K562 (cell line): ENCODE measurements at regions not wholly inside any gene's neighbourhood (a gene's known extent, or its start where the extent isn't known, plus 50 kb on each side); places are given as distances from the start of the nearest gene placed in this dataset.

Experiments
- ATAC-seq: fragments of 200-7000 bp; cut with Tn5 transposase; 3 replicates; pipeline ENCODE4 v1.9.1; 2020; ENCODE audit warnings: moderate library complexity
- BruUV-seq: library from RNA; stranded (reverse); fragments of 400-500 nt; replicated peaks from 2 replicates; lab custom pipeline; 2021; lab: Mats Ljungman, UMichigan
- CTCF ChIA-PET: fragments of 300-600 bp; formaldehyde crosslinking; extraction: SDS; loops from one replicate; lab custom pipeline; 2021; ENCODE audit warnings: low intra/inter-chr PET ratio; lab: Yijun Ruan, JAX
- POLR2A ChIA-PET: fragments of 300-600, 350-650 bp; sonication (Branson Sonifier 250); formaldehyde crosslinking; extraction: SDS; loops from one replicate; lab custom pipeline; 2021; ENCODE audit warnings: antibody characterized with exemption, inconsistent platforms; lab: Yijun Ruan, JAX
- DNase-seq, 4 experiments: peaks; one replicate each; pipeline versions ENCODE4 v3.0.0 to v3.0.0-alpha.2; 2011 to 2018; ENCODE audit warnings: low spot score in 3 of 4, mixed read lengths in 3 of 4; ENCODE audit errors: extremely low read depth in 1 of 4
- FAIRE-seq: peaks from 2 replicates; lab custom pipeline; 2011; peaks lifted over from hg19 to GRCh38; lab: Jason Lieb, UNC
- H2AFZ ChIP-seq: 2 replicates; pipeline ENCODE4 v1.6.0; 2011; ENCODE audit warnings: low read depth, low read length, control low read depth, inconsistent platforms
- H3K27ac ChIP-seq: fragments of 200-600 bp; 3 replicates; pipeline ENCODE4 v1.8.0; 2011; ENCODE audit warnings: low read depth, mild to moderate bottlenecking, control low read depth, inconsistent platforms, low read length, moderate library complexity, mixed read lengths; ENCODE audit errors: extremely low read depth
- H3K27me3 ChIP-seq, 2 experiments: fragments of 300-600 bp in 1 of 2; 2 replicates in 1 of 2; 3 replicates in 1 of 2; pipeline versions ENCODE4 v1.6.0 to v1.8.0; 2011; ENCODE audit warnings: inconsistent platforms in 2 of 2, low read length in 2 of 2, mild to moderate bottlenecking in 1 of 2, mixed read lengths in 1 of 2, moderate library complexity in 1 of 2; ENCODE audit not compliant: control insufficient read depth in 2 of 2, insufficient read depth in 2 of 2
- H3K36me3 ChIP-seq: fragments of 300-600 bp; 3 replicates; pipeline ENCODE4 v1.8.0; 2011; ENCODE audit warnings: mild to moderate bottlenecking, low read length, inconsistent platforms; ENCODE audit not compliant: control insufficient read depth, insufficient read depth
- H3K4me1 ChIP-seq, 2 experiments: fragments of 200-600 bp in 1 of 2; replicated peaks in 1 of 2; 2 replicates in 1 of 2; 3 replicates in 1 of 2; pipeline versions ENCODE4 v1.5.1 to v1.8.0; 2011; ENCODE audit warnings: inconsistent platforms in 2 of 2, low read length in 2 of 2, mild to moderate bottlenecking in 1 of 2, mixed read lengths in 1 of 2, moderate library complexity in 1 of 2; ENCODE audit not compliant: control insufficient read depth in 2 of 2, insufficient read depth in 2 of 2
- H3K4me2 ChIP-seq: 2 replicates; pipeline ENCODE4 v1.6.1; 2011; ENCODE audit warnings: low read length, control low read depth, inconsistent platforms, mixed read lengths; ENCODE audit not compliant: insufficient read depth
- H3K4me3 ChIP-seq: fragments of 200-600 bp; sonication (generic), shearing (Covaris generic); 2 replicates; pipeline ENCODE4 v1.5.1; 2016; ENCODE audit warnings: control low read depth, inconsistent platforms
- H3K79me2 ChIP-seq: fragments of 200-600 bp; 3 replicates; pipeline ENCODE4 v1.8.0; 2011; ENCODE audit warnings: low read length, inconsistent platforms; ENCODE audit not compliant: control insufficient read depth, insufficient read depth
- H3K9ac ChIP-seq, 2 experiments: 2 replicates each; pipeline versions ENCODE4 v1.6.0 to v1.6.1; 2011; ENCODE audit warnings: low read depth in 2 of 2, low read length in 2 of 2, control low read depth in 1 of 2, inconsistent platforms in 1 of 2, mild to moderate bottlenecking in 1 of 2, mixed read lengths in 1 of 2; ENCODE audit not compliant: insufficient read depth in 1 of 2
- H3K9me1 ChIP-seq: one replicate; pipeline ENCODE4 v1.6.0; 2011; ENCODE audit warnings: inconsistent platforms, mild to moderate bottlenecking, low read length, moderate library complexity; ENCODE audit not compliant: control insufficient read depth, insufficient read depth
- H3K9me3 ChIP-seq: replicated peaks from 2 replicates; pipeline ENCODE4 v1.5.1; 2011; ENCODE audit warnings: low read depth, low read length, inconsistent platforms; ENCODE audit not compliant: control insufficient read depth, insufficient read depth
- H4K20me1 ChIP-seq: replicated peaks from 2 replicates; pipeline ENCODE4 v1.6.1; 2011; ENCODE audit warnings: low read length, inconsistent platforms, mixed read lengths; ENCODE audit not compliant: control insufficient read depth, insufficient read depth
- CEBPG ChIP-seq, 3 experiments: fragments of 200-800 bp in 1 of 3; sonication (Bioruptor generic) in 1 of 3; sonication (generic) in 1 of 3; formaldehyde crosslinking in 1 of 3; IDR thresholded peaks in 2 of 3; conservative IDR thresholded peaks in 1 of 3; 2 replicates each; pipeline versions ENCODE4 v1.6.1 to v1.8.0; 2016 to 2022; ENCODE audit warnings: missing compliant biosample characterization in 2 of 3, missing genetic modification characterization in 2 of 3, mild to moderate bottlenecking in 1 of 3, missing genetic modification reagents in 1 of 3
- CXXC5 ChIP-seq: fragments of 250-450 bp; sonication (Bioruptor Pico); IDR thresholded peaks from 2 replicates; pipeline ENCODE4 v1.8.0; 2022; ENCODE audit warnings: inconsistent platforms, mild to moderate bottlenecking, moderate library complexity
- ETV6 ChIP-seq, 3 experiments: fragments of 150-350 bp in 1 of 3; sonication (generic) in 1 of 3; formaldehyde crosslinking in 1 of 3; IDR thresholded peaks; 2 replicates each; pipeline versions ENCODE4 v1.6.1 to v1.8.0; 2014 to 2022; ENCODE audit warnings: borderline replicate concordance in 2 of 3, low read depth in 2 of 3, antibody characterized with exemption in 1 of 3, low read length in 1 of 3, mild to moderate bottlenecking in 1 of 3, missing genetic modification reagents in 1 of 3
- GATAD2A ChIP-seq: fragments of 450-650 bp; IDR thresholded peaks from 2 replicates; pipeline ENCODE4 v1.6.1; 2017
- IRF2 ChIP-seq: sonication (generic); formaldehyde crosslinking; IDR thresholded peaks from 2 replicates; pipeline ENCODE4 v1.8.1; 2022; ENCODE audit warnings: mild to moderate bottlenecking, missing genetic modification reagents
- MBD2 ChIP-seq: sonication (generic); IDR thresholded peaks from 2 replicates; pipeline ENCODE4 v1.6.1; 2016; ENCODE audit warnings: low read depth, borderline replicate concordance
- NCOA1 ChIP-seq: fragments of 450-650 bp; IDR thresholded peaks from 2 replicates; pipeline ENCODE4 v1.6.1; 2016; ENCODE audit warnings: low read depth
- PCBP2 ChIP-seq: fragments of 200-400 bp; formaldehyde crosslinking; IDR thresholded peaks from 2 replicates; pipeline ENCODE4 v1.6.1; 2018; ENCODE audit warnings: low read length, low read depth, mild to moderate bottlenecking, moderate library complexity; ENCODE audit not compliant: poor library complexity, severe bottlenecking
- PRPF4 ChIP-seq: fragments of 200-400 bp; formaldehyde crosslinking; IDR thresholded peaks from one replicate; pipeline ENCODE4 v1.6.1; 2017; ENCODE audit warnings: low read length, low read depth, mild to moderate bottlenecking; ENCODE audit not compliant: insufficient read depth, poor library complexity, severe bottlenecking
- RBBP5 ChIP-seq: fragments of 200-600 bp; sonication (generic); IDR thresholded peaks from 2 replicates; pipeline ENCODE4 v1.6.1; 2012; ENCODE audit warnings: borderline replicate concordance, mild to moderate bottlenecking, low read length, control low read depth, inconsistent platforms; ENCODE audit not compliant: insufficient read depth, poor library complexity, severe bottlenecking
- RBM25 ChIP-seq: fragments of 200-400 bp; formaldehyde crosslinking; IDR thresholded peaks from 2 replicates; pipeline ENCODE4 v1.6.1; 2018; ENCODE audit warnings: low read length, low read depth, moderate library complexity; ENCODE audit not compliant: severe bottlenecking
- SAFB2 ChIP-seq: fragments of 200-400 bp; formaldehyde crosslinking; IDR thresholded peaks from 2 replicates; pipeline ENCODE4 v1.6.1; 2018; ENCODE audit warnings: borderline replicate concordance, low read length, low read depth, moderate library complexity; ENCODE audit not compliant: severe bottlenecking
- TEAD4 ChIP-seq, 2 experiments: sonication (generic) in 1 of 2; formaldehyde crosslinking in 1 of 2; IDR thresholded peaks; 2 replicates each; pipeline versions ENCODE4 v1.6.1 to v1.8.0; 2012 to 2022; ENCODE audit warnings: borderline replicate concordance in 1 of 2, inconsistent platforms in 1 of 2, low read length in 1 of 2, mild to moderate bottlenecking in 1 of 2, missing genetic modification reagents in 1 of 2
- ZNF354B ChIP-seq: fragments of 250-450 bp; sonication (Bioruptor Pico); IDR thresholded peaks from 2 replicates; pipeline ENCODE4 v1.4.0; 2020
- WGBS: fragments of 100-300 bp; shearing (Covaris generic); methylation state at CpG from one replicate; pipeline ENCODE4 v1.1.6; 2016; ENCODE audit warnings: low coverage, mixed read lengths; ENCODE audit not compliant: insufficient coverage; ENCODE audit errors: missing lambda C conversion rate; 5-methylcytosine and 5-hydroxymethylcytosine counted together
- in situ Hi-C: fragments of 300-500 bp; cut with MboI; formaldehyde crosslinking; loops from 4 replicates; pipeline ENCODE4 v1.15.0; 2018; ENCODE audit warnings: inconsistent platforms, mixed read lengths
- intact Hi-C: fragments of 100-400 bp; cut with micrococcal nuclease; formaldehyde crosslinking; loops from 2 replicates; pipeline ENCODE4 v1.14.2; 2022
- TF ChIP-seq, protein P1 (sequence below): fragments of 450-650 bp; formaldehyde crosslinking; conservative IDR thresholded peaks from 2 replicates; pipeline ENCODE4 v1.4.0; 2022; ENCODE audit warnings: mild to moderate bottlenecking, missing genetic modification characterization

DNA sequence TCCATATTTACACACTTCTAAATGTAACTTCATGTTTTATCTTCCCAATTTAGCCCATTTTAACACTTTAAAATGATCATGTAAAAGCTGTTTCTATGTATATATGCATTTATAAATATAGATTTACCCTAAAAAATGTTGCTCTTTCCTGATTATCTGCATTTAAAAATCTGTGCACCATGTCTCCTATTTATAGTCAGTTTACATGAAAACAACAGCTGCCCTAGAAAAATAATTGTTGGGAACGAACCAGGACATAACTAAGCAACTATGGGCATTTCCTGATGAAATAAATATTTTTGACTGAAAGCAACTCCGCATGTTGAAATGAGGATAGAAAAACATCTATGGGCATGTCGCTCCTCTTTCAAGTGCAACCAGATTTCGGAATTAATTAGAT is 1368.2 kb downstream of the FAM181B start:
- TF ChIP-seq ZNF354B (CRISPR knock-in tag) (no peak), CEBPG (CRISPR knock-in tag; IDR thresholded peaks at IDR 0.05) (no peak), CEBPG (tag; conservative IDR thresholded peaks at IDR 0.05 in 1 of 2, IDR thresholded peaks at IDR 0.05 in 1 of 2) (no peak), IRF2 (CRISPR knock-in tag) (no peak), TEAD4 (IDR thresholded peaks at IDR 0.05; ENCODE audit: low read length) (no peak), TEAD4 (CRISPR knock-in tag; IDR thresholded peaks at IDR 0.05; ENCODE audit: borderline replicate concordance) (no peak), RBBP5 (no peak)
- no peak overlapping the region for H3K9ac ChIP-seq
- ATAC-seq (no peak), DNase-seq (no peak), FAIRE-seq (no peak)
- in situ Hi-C loops (no loop called here), intact Hi-C loops (no loop called here)
- POLR2A ChIA-PET, result no interaction called here
- no peaks in the 10 kb centered on the region for H4K20me1 ChIP-seq
- H3K4me1 ChIP-seq, result no peaks in the 10 kb centered on the region
- BruUV-seq, result no TSS peak
- H3K9me3 ChIP-seq, result no peaks in the 10 kb centered on the region; the same call in 1 of the 2 replicates
- no peaks in the 10 kb centered on the region for H3K36me3 ChIP-seq
- no peak overlapping the region for H3K4me2 ChIP-seq
- H2AFZ ChIP-seq, result no peak overlapping the region
- H3K27ac ChIP-seq, result no peak overlapping the region
- H3K79me2 ChIP-seq, result no peaks in the 10 kb centered on the region
- no peaks in the 10 kb centered on the region for H3K27me3 ChIP-seq
- 5% methylated on average over 4 of the region's 4 CpGs for WGBS
- no peaks in the 10 kb centered on the region for H3K9me1 ChIP-seq
- H3K4me3 ChIP-seq, result no peak overlapping the region
- CTCF ChIA-PET, result no interaction called here

DNA sequence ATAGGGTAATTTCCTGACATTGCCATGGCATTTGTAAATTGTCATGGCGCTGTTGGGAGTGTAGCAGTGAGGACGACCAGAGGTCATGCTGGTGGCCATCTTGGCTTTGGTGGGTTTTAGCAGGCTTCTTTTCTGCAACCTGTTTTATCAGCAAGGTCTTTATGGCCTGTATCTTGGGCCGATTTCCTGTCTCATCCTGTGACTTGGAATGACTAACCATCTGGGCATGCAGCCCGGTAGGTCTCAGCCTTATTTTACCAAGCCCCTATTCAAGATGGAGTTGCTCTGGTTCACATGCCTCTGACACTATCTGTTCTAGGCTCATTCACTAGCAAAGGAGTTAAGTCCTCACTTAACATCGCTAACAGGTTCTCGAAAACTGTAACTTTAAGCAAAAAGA is 1374.2 kb downstream of the FAM181B start:
- no peaks in the 10 kb centered on the region for H3K36me3 ChIP-seq
- CTCF ChIA-PET, result no interaction called here
- H3K4me3 ChIP-seq, result no peak overlapping the region
- no peaks in the 10 kb centered on the region for H3K79me2 ChIP-seq
- DNase-seq (no peak), ATAC-seq (no peak), FAIRE-seq (no peak)
- no peaks in the 10 kb centered on the region for H3K4me1 ChIP-seq
- intact Hi-C loops (no loop called here), in situ Hi-C loops (no loop called here)
- H3K9me3 ChIP-seq, result no peaks in the 10 kb centered on the region; the same call in 1 of the 2 replicates
- POLR2A ChIA-PET, result no interaction called here
- no peak overlapping the region for H3K9ac ChIP-seq
- H4K20me1 ChIP-seq, result no peaks in the 10 kb centered on the region
- no peak overlapping the region for H2AFZ ChIP-seq
- 0% methylated on average over 6 of the region's 6 CpGs for WGBS
- H3K9me1 ChIP-seq, result no peaks in the 10 kb centered on the region
- no peaks in the 10 kb centered on the region for H3K27me3 ChIP-seq
- BruUV-seq, result no TSS peak
- H3K27ac ChIP-seq, result no peak overlapping the region
- H3K4me2 ChIP-seq, result no peak overlapping the region
- TF ChIP-seq, protein P1, sequence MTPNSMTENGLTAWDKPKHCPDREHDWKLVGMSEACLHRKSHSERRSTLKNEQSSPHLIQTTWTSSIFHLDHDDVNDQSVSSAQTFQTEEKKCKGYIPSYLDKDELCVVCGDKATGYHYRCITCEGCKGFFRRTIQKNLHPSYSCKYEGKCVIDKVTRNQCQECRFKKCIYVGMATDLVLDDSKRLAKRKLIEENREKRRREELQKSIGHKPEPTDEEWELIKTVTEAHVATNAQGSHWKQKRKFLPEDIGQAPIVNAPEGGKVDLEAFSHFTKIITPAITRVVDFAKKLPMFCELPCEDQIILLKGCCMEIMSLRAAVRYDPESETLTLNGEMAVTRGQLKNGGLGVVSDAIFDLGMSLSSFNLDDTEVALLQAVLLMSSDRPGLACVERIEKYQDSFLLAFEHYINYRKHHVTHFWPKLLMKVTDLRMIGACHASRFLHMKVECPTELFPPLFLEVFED (CRISPR knock-in tag), result no peak
- no peak for TF ChIP-seq ETV6 (IDR thresholded peaks at IDR 0.05; ENCODE audit: borderline replicate concordance in 1 of 2, low read depth in 2 of 2, low read length in 1 of 2)
- no peak for TF ChIP-seq ETV6 (CRISPR knock-in tag; IDR thresholded peaks at IDR 0.05; ENCODE audit: borderline replicate concordance)
- TF ChIP-seq NCOA1, result no peak
- no peak for TF ChIP-seq PRPF4
- no peak for TF ChIP-seq CXXC5
- TF ChIP-seq RBM25, result no peak
- no peak for TF ChIP-seq MBD2
- no peak for TF ChIP-seq PCBP2
- no peak for TF ChIP-seq SAFB2
- no peak for TF ChIP-seq GATAD2A
